Panc1 (cell line): ENCODE measurements at regions not wholly inside any gene's neighbourhood (a gene's known extent, or its start where the extent isn't known, plus 50 kb on each side); places are given as distances from the start of the nearest gene placed in this dataset.

Experiments
- ATAC-seq: fragments of 200-7000 bp; cut with Tn5 transposase; 2 replicates; pipeline ENCODE4 v1.9.1; 2020; ENCODE audit warnings: mild to moderate bottlenecking, moderate library complexity
- BruUV-seq: library from RNA; stranded (reverse); fragments of 400-500 nt; replicated peaks from 2 replicates; lab custom pipeline; 2021; lab: Mats Ljungman, UMichigan
- CTCF ChIA-PET: fragments of 300-600 bp; sonication (Branson Sonifier 250); formaldehyde crosslinking; loops from one replicate; lab custom pipeline; 2022; ENCODE audit warnings: antibody characterized with exemption; lab: Charles Lee
- POLR2A ChIA-PET: fragments of 300-600 bp; sonication (Branson Sonifier 250); formaldehyde crosslinking; loops from one replicate; lab custom pipeline; 2022; ENCODE audit warnings: antibody characterized with exemption; lab: Charles Lee
- DNase-seq: peaks from one replicate; pipeline ENCODE4 v3.0.0-alpha.2; 2010; ENCODE audit warnings: low read depth, low spot score
- H3K27ac ChIP-seq: 2 replicates; pipeline ENCODE4 v1.5.1; 2011; ENCODE audit warnings: mild to moderate bottlenecking, low read length, inconsistent platforms
- H3K27me3 ChIP-seq: fragments of 200-500 bp; sonication (Bioruptor generic); 2 replicates; pipeline ENCODE4 v1.6.0; 2014; ENCODE audit warnings: low read length, inconsistent platforms; ENCODE audit not compliant: control insufficient read depth, insufficient read depth
- H3K36me3 ChIP-seq: fragments of 200-500 bp; sonication (Bioruptor generic); 2 replicates; pipeline ENCODE4 v1.5.1; 2014; ENCODE audit warnings: inconsistent platforms, mild to moderate bottlenecking, low read length, moderate library complexity; ENCODE audit not compliant: control insufficient read depth, insufficient read depth
- H3K4me1 ChIP-seq: 2 replicates; pipeline ENCODE4 v1.5.1; 2011; ENCODE audit warnings: inconsistent platforms, mild to moderate bottlenecking, low read length, moderate library complexity; ENCODE audit not compliant: control insufficient read depth, insufficient read depth
- H3K4me3 ChIP-seq, 2 experiments: 2 replicates each; pipeline ENCODE4 v1.5.1; 2011 to 2012; ENCODE audit warnings: low read depth in 2 of 2, low read length in 2 of 2, mild to moderate bottlenecking in 2 of 2, inconsistent platforms in 1 of 2, moderate library complexity in 1 of 2
- H3K9me3 ChIP-seq: fragments of 200-500 bp; sonication (Bioruptor generic); 2 replicates; pipeline ENCODE4 v1.5.1; 2014; ENCODE audit warnings: low read depth, mild to moderate bottlenecking, inconsistent platforms, low read length, moderate library complexity; ENCODE audit not compliant: control insufficient read depth, insufficient read depth
- CTCF ChIP-seq: fragments of 450-650 bp; IDR thresholded peaks from 2 replicates; pipeline ENCODE4 v1.5.1; 2017; ENCODE audit warnings: mild to moderate bottlenecking
- POLR2AphosphoS5 ChIP-seq: IDR thresholded peaks from 2 replicates; pipeline ENCODE4 v1.6.1; 2012; ENCODE audit warnings: mild to moderate bottlenecking, low read depth, low read length, moderate library complexity
- SIN3A ChIP-seq: IDR thresholded peaks from 2 replicates; pipeline ENCODE4 v1.6.1; 2012; ENCODE audit warnings: low read depth, mild to moderate bottlenecking, low read length, moderate library complexity, borderline replicate concordance; ENCODE audit not compliant: insufficient read depth
- TCF7L2 ChIP-seq: IDR thresholded peaks from 2 replicates; pipeline ENCODE4 v1.6.1; 2011; ENCODE audit warnings: mild to moderate bottlenecking, low read depth, low read length, inconsistent platforms
- in situ Hi-C: cut with HindIII; loops from 2 replicates; pipeline ENCODE4 v1.10.0; 2016; ENCODE audit warnings: low sequenced_read_pairs, low pct_unique_long_range_greater_than_20kb
- intact Hi-C: fragments of 100-400 bp; cut with micrococcal nuclease; formaldehyde crosslinking; loops from one replicate; pipeline ENCODE4 v1.10.0; 2022; ENCODE audit not compliant: unreplicated experiment
- TF ChIP-seq, protein P1 (sequence below), 2 experiments: IDR thresholded peaks; 2 replicates each; pipeline ENCODE4 v1.6.1; 2011 to 2012; ENCODE audit warnings: low read depth in 2 of 2, control low read depth in 1 of 2, low read length in 1 of 2, mild to moderate bottlenecking in 1 of 2, moderate library complexity in 1 of 2; ENCODE audit not compliant: insufficient read depth in 1 of 2

- ChIA-PET CTCF (no interaction called here), POLR2A (no interaction called here)
- no peak for ATAC-seq
- no TSS peak for BruUV-seq
- no peak for DNase-seq
- Histone ChIP-seq H3K4me1 (no peaks in the 10 kb centered on the region), H3K9me3 (no peaks in the 10 kb centered on the region), H3K27me3 (no peaks in the 10 kb centered on the region), H3K4me3 (no peak overlapping the region), H3K27ac (no peak overlapping the region), H3K36me3 (no peaks in the 10 kb centered on the region)
- no peak for TF ChIP-seq CTCF
- TF ChIP-seq, protein P1, sequence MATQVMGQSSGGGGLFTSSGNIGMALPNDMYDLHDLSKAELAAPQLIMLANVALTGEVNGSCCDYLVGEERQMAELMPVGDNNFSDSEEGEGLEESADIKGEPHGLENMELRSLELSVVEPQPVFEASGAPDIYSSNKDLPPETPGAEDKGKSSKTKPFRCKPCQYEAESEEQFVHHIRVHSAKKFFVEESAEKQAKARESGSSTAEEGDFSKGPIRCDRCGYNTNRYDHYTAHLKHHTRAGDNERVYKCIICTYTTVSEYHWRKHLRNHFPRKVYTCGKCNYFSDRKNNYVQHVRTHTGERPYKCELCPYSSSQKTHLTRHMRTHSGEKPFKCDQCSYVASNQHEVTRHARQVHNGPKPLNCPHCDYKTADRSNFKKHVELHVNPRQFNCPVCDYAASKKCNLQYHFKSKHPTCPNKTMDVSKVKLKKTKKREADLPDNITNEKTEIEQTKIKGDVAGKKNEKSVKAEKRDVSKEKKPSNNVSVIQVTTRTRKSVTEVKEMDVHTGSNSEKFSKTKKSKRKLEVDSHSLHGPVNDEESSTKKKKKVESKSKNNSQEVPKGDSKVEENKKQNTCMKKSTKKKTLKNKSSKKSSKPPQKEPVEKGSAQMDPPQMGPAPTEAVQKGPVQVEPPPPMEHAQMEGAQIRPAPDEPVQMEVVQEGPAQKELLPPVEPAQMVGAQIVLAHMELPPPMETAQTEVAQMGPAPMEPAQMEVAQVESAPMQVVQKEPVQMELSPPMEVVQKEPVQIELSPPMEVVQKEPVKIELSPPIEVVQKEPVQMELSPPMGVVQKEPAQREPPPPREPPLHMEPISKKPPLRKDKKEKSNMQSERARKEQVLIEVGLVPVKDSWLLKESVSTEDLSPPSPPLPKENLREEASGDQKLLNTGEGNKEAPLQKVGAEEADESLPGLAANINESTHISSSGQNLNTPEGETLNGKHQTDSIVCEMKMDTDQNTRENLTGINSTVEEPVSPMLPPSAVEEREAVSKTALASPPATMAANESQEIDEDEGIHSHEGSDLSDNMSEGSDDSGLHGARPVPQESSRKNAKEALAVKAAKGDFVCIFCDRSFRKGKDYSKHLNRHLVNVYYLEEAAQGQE (IDR thresholded peaks at IDR 0.05; ENCODE audit: insufficient read depth in 1 of 2, low read depth in 2 of 2, low read length in 1 of 2) = no peak
- TF ChIP-seq SIN3A = no peak
- TF ChIP-seq TCF7L2 = no peak
- TF ChIP-seq POLR2AphosphoS5 = no peak
- intact Hi-C loops (no loop called here), in situ Hi-C loops (no loop called here)
These were observed 76.4 kb downstream of the CXXC4 start for GRCh38 chr4:104418286-104418685.

GRCh38 chr4:104417357-104417882 lies 77.3 kb downstream of the CXXC4 start:
- Histone ChIP-seq H3K4me3 (no peak overlapping the region), H3K9me3 (no peaks in the 10 kb centered on the region), H3K27me3 (no peaks in the 10 kb centered on the region), H3K27ac (no peak overlapping the region), H3K4me1 (no peaks in the 10 kb centered on the region), H3K36me3 (no peaks in the 10 kb centered on the region)
- TF ChIP-seq, protein P1 (IDR thresholded peaks at IDR 0.05; ENCODE audit: insufficient read depth in 1 of 2, low read depth in 2 of 2, low read length in 1 of 2) = no peak
- no peak for TF ChIP-seq TCF7L2
- no TSS peak for BruUV-seq
- POLR2A ChIA-PET = no interaction called here
- intact Hi-C loops (no loop called here), in situ Hi-C loops (no loop called here)
- DNase-seq = no peak
- ATAC-seq = no peak
- CTCF ChIA-PET = no interaction called here
